SU-DHL-6 (cell line): ENCODE measurements at regions not wholly inside any gene's neighbourhood (a gene's known extent, or its start where the extent isn't known, plus 50 kb on each side); places are given as distances from the start of the nearest gene placed in this dataset.

Experiments used
- H2AFZ ChIP-seq: fragments of 200-600 bp; sonication (generic); 2 replicates; pipeline ENCODE4 v1.6.1; 2014; ENCODE audit warnings: low read depth, mild to moderate bottlenecking, moderate library complexity, mixed read lengths, antibody characterized with exemption, low read length; ENCODE audit not compliant: severe bottlenecking
- H3F3A ChIP-seq: fragments of 200-600 bp; shearing (Covaris generic); 2 replicates; pipeline ENCODE4 v1.6.0; 2016; ENCODE audit warnings: antibody characterized with exemption, mild to moderate bottlenecking; ENCODE audit not compliant: insufficient read depth
- H3K27ac ChIP-seq: fragments of 200-600 bp; sonication (generic); 2 replicates; pipeline ENCODE4 v1.5.1; 2016; ENCODE audit warnings: low read depth, mild to moderate bottlenecking, low read length, moderate library complexity, mixed read lengths
- H3K27me3 ChIP-seq: fragments of 200-600 bp; sonication (generic), shearing (Covaris generic); 2 replicates; pipeline ENCODE4 v1.6.0; 2014; ENCODE audit warnings: mild to moderate bottlenecking, low read length
- H3K36me3 ChIP-seq: fragments of 200-600 bp; sonication (generic); 2 replicates; pipeline ENCODE4 v1.6.1; 2014; ENCODE audit warnings: mild to moderate bottlenecking, low read length, mixed read lengths
- H3K4me2 ChIP-seq: fragments of 300-600, 200-600 bp; shearing (Covaris generic), sonication (generic); 2 replicates; pipeline ENCODE4 v1.6.0; 2014; ENCODE audit warnings: low read length, low read depth, mild to moderate bottlenecking; ENCODE audit not compliant: poor library complexity, severe bottlenecking
- H3K4me3 ChIP-seq: fragments of 200-600 bp; sonication (generic); 2 replicates; pipeline ENCODE4 v1.5.1; 2014; ENCODE audit warnings: antibody characterized with exemption, low read length, mild to moderate bottlenecking, mixed read lengths; ENCODE audit not compliant: insufficient read depth, poor library complexity, severe bottlenecking
- H3K79me2 ChIP-seq: fragments of 200-600 bp; sonication (generic); 2 replicates; pipeline ENCODE4 v1.6.1; 2014; ENCODE audit warnings: mild to moderate bottlenecking, low read length, moderate library complexity; ENCODE audit not compliant: insufficient read depth
- H3K9ac ChIP-seq: fragments of 200-600 bp; sonication (generic); 2 replicates; pipeline ENCODE4 v1.7.0; 2014; ENCODE audit warnings: mild to moderate bottlenecking, low read length
- H3K9me2 ChIP-seq: fragments of 200-600 bp; sonication (generic); replicated peaks from 2 replicates; pipeline ENCODE4 v1.6.1; 2014; ENCODE audit warnings: low read length; ENCODE audit not compliant: insufficient read depth
- H3K9me3 ChIP-seq: fragments of 200-600 bp; sonication (generic); 2 replicates; pipeline ENCODE4 v1.6.1; 2014; ENCODE audit warnings: low read length, mixed read lengths; ENCODE audit not compliant: insufficient read depth
- H4K20me1 ChIP-seq: fragments of 200-600 bp; sonication (generic); 2 replicates; pipeline ENCODE4 v1.6.1; 2014; ENCODE audit warnings: low read depth, mild to moderate bottlenecking, antibody characterized with exemption, low read length, moderate library complexity, mixed read lengths
- EZH2phosphoT487 ChIP-seq: fragments of 200-600 bp; sonication (generic), shearing (Covaris generic); conservative IDR thresholded peaks from 2 replicates; pipeline ENCODE4 v1.6.1; 2018; ENCODE audit warnings: mild to moderate bottlenecking, antibody characterized with exemption, low read length, moderate library complexity, mixed read lengths
- TF ChIP-seq, protein P1 (sequence below): fragments of 200-600 bp; sonication (generic); IDR thresholded peaks from one replicate; pipeline ENCODE4 v1.5.1; 2017; ENCODE audit warnings: antibody characterized with exemption, mild to moderate bottlenecking, low read length, moderate library complexity; ENCODE audit not compliant: insufficient read depth, poor library complexity, severe bottlenecking

DNA sequence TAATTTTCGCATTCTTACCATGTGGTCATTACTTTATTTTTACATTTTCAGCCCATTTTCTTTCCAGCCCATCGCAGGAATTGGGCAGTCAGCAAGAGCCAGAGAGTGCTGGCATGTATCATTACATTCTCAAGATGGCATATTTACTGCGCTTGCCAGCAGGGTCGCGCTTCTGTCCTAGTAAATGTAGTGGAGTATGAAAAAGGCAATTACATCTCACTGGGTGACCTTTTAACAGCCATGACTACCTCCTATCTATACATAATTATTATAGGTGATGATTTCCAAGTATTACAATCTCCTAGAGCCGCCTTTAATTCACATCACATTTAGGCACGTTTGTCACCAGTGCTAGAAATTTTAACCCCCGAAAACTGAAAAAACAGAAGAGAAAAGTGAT lies 433.7 kb upstream of the MGMT start:
- H3K36me3 ChIP-seq: no peaks in the 10 kb centered on the region
- no peaks in the 10 kb centered on the region for H3K27me3 ChIP-seq
- H3K9me2 ChIP-seq: no peaks in the 10 kb centered on the region
- H3F3A ChIP-seq: no peaks in the 10 kb centered on the region
- TF ChIP-seq EZH2phosphoT487: no peak
- TF ChIP-seq, protein P1, sequence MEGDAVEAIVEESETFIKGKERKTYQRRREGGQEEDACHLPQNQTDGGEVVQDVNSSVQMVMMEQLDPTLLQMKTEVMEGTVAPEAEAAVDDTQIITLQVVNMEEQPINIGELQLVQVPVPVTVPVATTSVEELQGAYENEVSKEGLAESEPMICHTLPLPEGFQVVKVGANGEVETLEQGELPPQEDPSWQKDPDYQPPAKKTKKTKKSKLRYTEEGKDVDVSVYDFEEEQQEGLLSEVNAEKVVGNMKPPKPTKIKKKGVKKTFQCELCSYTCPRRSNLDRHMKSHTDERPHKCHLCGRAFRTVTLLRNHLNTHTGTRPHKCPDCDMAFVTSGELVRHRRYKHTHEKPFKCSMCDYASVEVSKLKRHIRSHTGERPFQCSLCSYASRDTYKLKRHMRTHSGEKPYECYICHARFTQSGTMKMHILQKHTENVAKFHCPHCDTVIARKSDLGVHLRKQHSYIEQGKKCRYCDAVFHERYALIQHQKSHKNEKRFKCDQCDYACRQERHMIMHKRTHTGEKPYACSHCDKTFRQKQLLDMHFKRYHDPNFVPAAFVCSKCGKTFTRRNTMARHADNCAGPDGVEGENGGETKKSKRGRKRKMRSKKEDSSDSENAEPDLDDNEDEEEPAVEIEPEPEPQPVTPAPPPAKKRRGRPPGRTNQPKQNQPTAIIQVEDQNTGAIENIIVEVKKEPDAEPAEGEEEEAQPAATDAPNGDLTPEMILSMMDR: no peak
- H3K9me3 ChIP-seq: no peaks in the 10 kb centered on the region
- no peak overlapping the region for H3K4me2 ChIP-seq
- no peaks in the 10 kb centered on the region for H4K20me1 ChIP-seq
- no peak overlapping the region for H2AFZ ChIP-seq
- H3K79me2 ChIP-seq: no peaks in the 10 kb centered on the region
- H3K4me3 ChIP-seq: no peak overlapping the region
- H3K27ac ChIP-seq: no peak overlapping the region
- no peak overlapping the region for H3K9ac ChIP-seq

DNA sequence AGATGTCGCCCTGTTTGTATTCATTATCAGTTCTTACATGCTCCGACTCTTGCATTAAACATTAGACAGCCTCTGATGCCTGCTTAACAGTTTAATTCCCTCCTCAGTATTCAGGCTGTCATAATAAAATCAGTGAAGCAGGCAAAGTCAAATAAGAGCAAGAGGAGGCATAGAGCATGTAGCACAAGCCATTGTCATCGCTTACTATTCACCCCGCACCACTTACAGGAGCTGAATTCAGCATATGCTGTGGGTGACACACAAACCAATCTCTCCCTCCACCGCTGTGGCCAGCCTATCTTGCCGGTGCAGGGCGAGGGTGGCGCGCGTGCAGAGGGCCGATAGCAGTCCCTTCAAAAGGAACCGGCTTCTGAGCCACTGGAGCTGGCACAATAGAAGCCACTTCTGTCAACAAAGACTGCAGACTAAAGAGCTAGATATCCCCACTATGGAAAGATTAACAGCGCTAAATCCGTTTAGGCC lies 433.2 kb upstream of the MGMT start:
- no peak overlapping the region for H3K4me3 ChIP-seq
- H3K9me3 ChIP-seq: no peaks in the 10 kb centered on the region
- no peak for TF ChIP-seq EZH2phosphoT487
- H3K4me2 ChIP-seq: no peak overlapping the region
- no peak overlapping the region for H3K27ac ChIP-seq
- H2AFZ ChIP-seq: no peak overlapping the region
- no peaks in the 10 kb centered on the region for H3K9me2 ChIP-seq
- no peaks in the 10 kb centered on the region for H3K36me3 ChIP-seq
- H3F3A ChIP-seq: no peaks in the 10 kb centered on the region
- H3K9ac ChIP-seq: no peak overlapping the region
- H3K79me2 ChIP-seq: no peaks in the 10 kb centered on the region
- H3K27me3 ChIP-seq: no peaks in the 10 kb centered on the region
- no peaks in the 10 kb centered on the region for H4K20me1 ChIP-seq

DNA sequence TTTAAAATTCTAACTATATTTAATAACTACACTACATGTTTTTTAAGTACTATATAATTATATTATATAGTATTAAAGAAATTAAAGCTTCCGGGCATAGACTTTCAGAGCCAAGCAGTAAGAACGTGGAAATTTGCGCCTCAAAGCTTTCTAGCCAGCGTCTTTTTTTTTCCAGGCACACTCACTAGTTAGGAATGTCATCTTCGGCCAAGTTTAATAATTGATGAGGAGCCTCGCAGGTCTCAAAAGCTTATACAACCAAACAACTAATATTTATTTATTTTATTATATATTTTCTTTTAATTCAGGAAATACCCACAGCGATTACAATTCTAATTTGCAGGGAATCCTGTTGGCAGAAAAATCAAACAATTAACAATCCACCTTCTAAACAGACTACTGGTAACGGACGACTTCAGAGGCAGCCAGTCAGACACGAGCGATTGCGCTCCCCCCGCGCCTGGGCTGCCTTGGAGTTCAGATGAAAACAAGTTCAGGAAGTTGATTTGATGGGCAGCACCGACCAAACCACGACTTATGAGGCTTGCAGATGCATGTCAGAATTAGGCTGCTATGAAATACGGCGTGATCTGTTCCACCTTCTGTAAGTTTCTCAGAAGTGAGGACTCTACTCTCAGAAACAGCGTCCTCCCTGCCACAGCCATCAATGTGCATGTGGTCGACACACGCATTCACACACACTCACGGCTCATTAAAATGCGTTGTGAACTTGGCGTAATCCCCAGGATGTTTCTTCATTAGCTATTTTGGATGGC lies 431.8 kb upstream of the MGMT start:
- Histone ChIP-seq H3F3A (no peaks in the 10 kb centered on the region), H3K9me3 (no peaks in the 10 kb centered on the region), H2AFZ (no peak overlapping the region), H3K27me3 (no peaks in the 10 kb centered on the region), H3K79me2 (no peaks in the 10 kb centered on the region), H3K9me2 (no peaks in the 10 kb centered on the region), H3K4me3 (no peak overlapping the region), H3K9ac (no peak overlapping the region), H3K4me2 (no peak overlapping the region), H3K36me3 (no peaks in the 10 kb centered on the region), H4K20me1 (no peaks in the 10 kb centered on the region), H3K27ac (no peak overlapping the region)
- TF ChIP-seq EZH2phosphoT487: no peak
- TF ChIP-seq, protein P1: no peak

DNA sequence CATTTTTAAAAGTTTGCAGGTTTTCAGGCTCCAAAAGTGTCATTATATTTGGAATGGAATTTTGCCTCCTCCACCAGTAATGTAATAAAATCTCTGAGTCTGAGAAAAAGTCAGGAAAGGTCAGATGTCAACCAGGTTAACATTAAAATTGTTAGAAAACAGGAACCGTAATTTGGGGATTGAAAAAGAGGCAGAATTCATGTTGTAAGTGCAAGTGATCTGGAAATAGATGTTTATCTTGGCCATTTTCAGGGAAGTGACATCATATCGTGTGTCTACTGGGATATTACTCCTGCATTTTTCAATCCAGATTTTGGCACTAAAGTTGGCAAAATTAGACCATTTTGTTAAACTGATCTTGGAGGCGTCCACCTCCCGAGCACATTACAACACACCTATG lies 428.5 kb upstream of the MGMT start:
- Histone ChIP-seq H3K4me3 (no peak overlapping the region), H3K79me2 (no peaks in the 10 kb centered on the region), H3K4me2 (no peak overlapping the region), H3K9ac (no peak overlapping the region), H3K27ac (no peak overlapping the region), H3K9me2 (no peaks in the 10 kb centered on the region), H3K36me3 (no peaks in the 10 kb centered on the region), H3F3A (no peaks in the 10 kb centered on the region), H2AFZ (no peak overlapping the region), H3K9me3 (no peaks in the 10 kb centered on the region), H3K27me3 (no peaks in the 10 kb centered on the region), H4K20me1 (no peaks in the 10 kb centered on the region)
- no peak for TF ChIP-seq EZH2phosphoT487
- TF ChIP-seq, protein P1: no peak
